Uterus (tissue), 3 donors: ENCODE measurements at regions not wholly inside any gene's neighbourhood (a gene's known extent, or its start where the extent isn't known, plus 50 kb on each side); places are given as distances from the start of the nearest gene placed in this dataset.

ENCODE experiments used
- DNase-seq, 2 donors: peaks; one replicate each; pipeline ENCODE4 v3.0.0-alpha.2; 2019 to 2020
- H3K27ac ChIP-seq, 2 donors: fragments of 200-600 bp; sonication (generic); 1 replicate in 1 of 2; 2 replicates in 1 of 2; pipeline ENCODE4 v1.5.1; 2016 to 2018
- H3K27me3 ChIP-seq, 2 donors: fragments of 200-600 bp; sonication (generic); one replicate each; pipeline ENCODE4 v1.5.1; 2018 to 2019; ENCODE audit warnings: control low read depth in 1 of 2
- H3K36me3 ChIP-seq, 2 donors: fragments of 200-600 bp; sonication (generic); one replicate each; pipeline ENCODE4 v1.5.1; 2019; ENCODE audit warnings: control low read depth in 1 of 2
- H3K4me1 ChIP-seq, 2 donors: fragments of 200-600 bp; sonication (generic); one replicate each; pipeline ENCODE4 v1.5.1; 2018 to 2019; ENCODE audit warnings: control low read depth in 1 of 2
- H3K4me3 ChIP-seq, 2 donors: fragments of 200-600 bp; sonication (generic); 1 replicate in 1 of 2; 2 replicates in 1 of 2; pipeline ENCODE4 v1.5.1; 2018 to 2019; ENCODE audit warnings: mild to moderate bottlenecking in 1 of 2
- H3K9me3 ChIP-seq, 2 donors: fragments of 200-600 bp; sonication (generic); one replicate each; pipeline ENCODE4 v1.5.1; 2019; ENCODE audit warnings: control low read depth in 1 of 2
- CTCF ChIP-seq, 4 experiments: fragments of 200-600 bp in 2 of 4; fragments of 450-650 bp in 2 of 4; sonication (generic) in 2 of 4; IDR thresholded peaks; one replicate each; pipeline ENCODE4 v1.5.1; 2016 to 2019; ENCODE audit warnings: antibody characterized with exemption in 4 of 4, mild to moderate bottlenecking in 2 of 4, moderate library complexity in 1 of 4
- POLR2A ChIP-seq, 2 donors: fragments of 450-650 bp; IDR thresholded peaks; one replicate each; pipeline ENCODE4 v1.6.1; 2016; ENCODE audit warnings: antibody characterized with exemption in 2 of 2, mild to moderate bottlenecking in 1 of 2, moderate library complexity in 1 of 2
- intact Hi-C: fragments of 100-400 bp; cut with DNase I; formaldehyde crosslinking; loops from one replicate; pipeline ENCODE4 v1.15.1; 2023; ENCODE audit warnings: low total_unique reads
- donor health status: DM: yes; HTN: yes; CAD: no.

- Histone ChIP-seq H3K4me3 (no peak overlapping the region), H3K4me1 (no peaks in the 10 kb centered on the region), H3K27ac (no peak overlapping the region), H3K27me3 (no peaks in the 10 kb centered on the region), H3K36me3 (no peaks in the 10 kb centered on the region), H3K9me3 (no peaks in the 10 kb centered on the region)
- TF ChIP-seq POLR2A (IDR thresholded peaks at IDR 0.05) (no peak), CTCF (IDR thresholded peaks at IDR 0.05) (no peak)
- DNase-seq: no peak
- intact Hi-C loops: no loop called here
These were observed 672.8 kb upstream of the POT1 start for GRCh38 chr7:125602441-125602840.

- H3K27ac ChIP-seq: no peak overlapping the region
- no peaks in the 10 kb centered on the region for H3K27me3 ChIP-seq
- intact Hi-C loops: no loop called here
- no peak overlapping the region for H3K4me3 ChIP-seq
- H3K36me3 ChIP-seq: no peaks in the 10 kb centered on the region
- no peaks in the 10 kb centered on the region for H3K9me3 ChIP-seq
- H3K4me1 ChIP-seq: no peaks in the 10 kb centered on the region
- DNase-seq: no peak
- no peak for TF ChIP-seq CTCF (IDR thresholded peaks at IDR 0.05)
- TF ChIP-seq POLR2A (IDR thresholded peaks at IDR 0.05): no peak
These were observed 669.8 kb upstream of the POT1 start for GRCh38 chr7:125599387-125599786.

GRCh38 chr7:125592331-125592730 lies 662.7 kb upstream of the POT1 start:
- Histone ChIP-seq H3K36me3 (no peaks in the 10 kb centered on the region), H3K27me3 (no peaks in the 10 kb centered on the region), H3K9me3 (no peaks in the 10 kb centered on the region), H3K27ac (no peak overlapping the region), H3K4me1 (no peaks in the 10 kb centered on the region), H3K4me3 (no peak overlapping the region)
- intact Hi-C loops: no loop called here
- TF ChIP-seq POLR2A (IDR thresholded peaks at IDR 0.05) (no peak), CTCF (IDR thresholded peaks at IDR 0.05) (no peak)
- DNase-seq: no peak

DNA sequence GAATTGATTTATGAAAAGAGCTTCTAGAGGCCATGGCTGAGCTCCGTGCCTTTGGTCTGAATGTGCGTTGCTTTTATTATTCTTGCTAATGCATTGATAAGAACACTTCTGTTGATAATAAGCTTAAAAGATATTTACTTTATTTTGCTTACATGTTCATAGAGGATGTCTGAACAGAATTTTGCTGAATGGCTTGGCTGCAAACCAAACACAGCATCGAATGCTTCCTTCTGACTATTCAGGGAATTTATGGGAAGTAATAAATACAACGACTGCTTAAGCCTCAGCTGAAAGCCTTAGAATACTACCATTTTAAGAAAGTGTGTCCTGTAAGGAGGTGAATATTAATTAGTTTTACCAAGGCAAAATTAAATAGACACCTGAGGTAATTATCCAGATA lies 643.5 kb upstream of the POT1 start:
- Histone ChIP-seq H3K4me3 (no peak overlapping the region), H3K4me1 (no peaks in the 10 kb centered on the region), H3K27ac (no peak overlapping the region), H3K9me3 (no peaks in the 10 kb centered on the region), H3K36me3 (no peaks in the 10 kb centered on the region), H3K27me3 (no peaks in the 10 kb centered on the region)
- intact Hi-C loops: no loop called here
- no peak for DNase-seq
- TF ChIP-seq CTCF (IDR thresholded peaks at IDR 0.05) (no peak), POLR2A (IDR thresholded peaks at IDR 0.05) (no peak)

GRCh38 chr7:125572414-125572813 lies 642.8 kb upstream of the POT1 start:
- no peaks in the 10 kb centered on the region for H3K36me3 ChIP-seq
- TF ChIP-seq POLR2A (IDR thresholded peaks at IDR 0.05): no peak
- no peak for TF ChIP-seq CTCF (IDR thresholded peaks at IDR 0.05)
- H3K9me3 ChIP-seq: no peaks in the 10 kb centered on the region
- no peaks in the 10 kb centered on the region for H3K4me1 ChIP-seq
- no peak overlapping the region for H3K4me3 ChIP-seq
- no peak overlapping the region for H3K27ac ChIP-seq
- intact Hi-C loops: no loop called here
- no peak for DNase-seq
- H3K27me3 ChIP-seq: no peaks in the 10 kb centered on the region
